HCT116 (cell line): ENCODE measurements at regions not wholly inside any gene's neighbourhood (a gene's known extent, or its start where the extent isn't known, plus 50 kb on each side); places are given as distances from the start of the nearest gene placed in this dataset.
A peak's percentile ranks its signal among the peaks of the same experiment; 100 is the strongest.
"Not testable (repeated sequence)": the region's sequence is repeated elsewhere in the genome, so short reads cannot be mapped to it uniquely, and the experiment has no call there.

Experiments used
- CEBPB ChIP-seq: IDR thresholded peaks from 2 replicates; pipeline ENCODE4 v1.6.1; 2012; ENCODE audit warnings: low read depth
- EZH2 ChIP-seq: fragments of 200-600 bp; sonication (generic); IDR thresholded peaks from 2 replicates; pipeline ENCODE4 v1.6.1; 2017; ENCODE audit warnings: antibody characterized with exemption, mixed run types
- EZH2phosphoT487 ChIP-seq: fragments of 200-600 bp; IDR thresholded peaks from 2 replicates; pipeline ENCODE4 v1.6.1; 2018; ENCODE audit warnings: antibody characterized with exemption, borderline replicate concordance
- JUND ChIP-seq: IDR thresholded peaks from 2 replicates; pipeline ENCODE4 v1.6.1; 2012
- POLR2A ChIP-seq: IDR thresholded peaks from 2 replicates; pipeline ENCODE4 v1.7.0; 2011; ENCODE audit warnings: borderline replicate concordance; ENCODE audit not compliant: insufficient read depth, insufficient read length; ENCODE audit errors: extremely low read depth
- RAD21 ChIP-seq: IDR thresholded peaks from 2 replicates; pipeline ENCODE4 v1.6.1; 2012; ENCODE audit warnings: low read depth, mild to moderate bottlenecking
- REST ChIP-seq: IDR thresholded peaks from 2 replicates; pipeline ENCODE4 v1.6.1; 2012; ENCODE audit warnings: low read depth
- SIN3A ChIP-seq: IDR thresholded peaks from 2 replicates; pipeline ENCODE4 v1.6.1; 2012; ENCODE audit warnings: low read depth
- TCF7L2 ChIP-seq: IDR thresholded peaks from 2 replicates; pipeline ENCODE4 v1.7.0; 2011; ENCODE audit warnings: borderline replicate concordance, inconsistent platforms; ENCODE audit not compliant: insufficient read depth, insufficient read length; ENCODE audit errors: extremely low read depth
- YY1 ChIP-seq: IDR thresholded peaks from 2 replicates; pipeline ENCODE4 v1.6.1; 2011; ENCODE audit warnings: low read length, low read depth, moderate library complexity, mild to moderate bottlenecking; ENCODE audit not compliant: insufficient replicate concordance; ENCODE audit errors: extremely low read depth
- TF ChIP-seq, protein P1 (sequence below), 3 experiments: fragments of 200-600 bp in 1 of 3; sonication (generic) in 1 of 3; IDR thresholded peaks in 2 of 3; conservative IDR thresholded peaks in 1 of 3; 2 replicates each; pipeline ENCODE4 v1.5.1; 2012 to 2017; ENCODE audit warnings: low read depth in 2 of 3, low read length in 2 of 3, antibody characterized with exemption in 1 of 3, borderline replicate concordance in 1 of 3, control low read depth in 1 of 3, mild to moderate bottlenecking in 1 of 3, mixed read lengths in 1 of 3, mixed run types in 1 of 3, moderate library complexity in 1 of 3; ENCODE audit not compliant: insufficient read depth in 1 of 3
- TF ChIP-seq, protein P2 (sequence below): IDR thresholded peaks from 2 replicates; pipeline ENCODE4 v1.6.1; 2012

- not testable (repeated sequence) for TF ChIP-seq POLR2A, SIN3A, RAD21, EZH2phosphoT487, TCF7L2, EZH2, REST
- TF ChIP-seq, protein P1, sequence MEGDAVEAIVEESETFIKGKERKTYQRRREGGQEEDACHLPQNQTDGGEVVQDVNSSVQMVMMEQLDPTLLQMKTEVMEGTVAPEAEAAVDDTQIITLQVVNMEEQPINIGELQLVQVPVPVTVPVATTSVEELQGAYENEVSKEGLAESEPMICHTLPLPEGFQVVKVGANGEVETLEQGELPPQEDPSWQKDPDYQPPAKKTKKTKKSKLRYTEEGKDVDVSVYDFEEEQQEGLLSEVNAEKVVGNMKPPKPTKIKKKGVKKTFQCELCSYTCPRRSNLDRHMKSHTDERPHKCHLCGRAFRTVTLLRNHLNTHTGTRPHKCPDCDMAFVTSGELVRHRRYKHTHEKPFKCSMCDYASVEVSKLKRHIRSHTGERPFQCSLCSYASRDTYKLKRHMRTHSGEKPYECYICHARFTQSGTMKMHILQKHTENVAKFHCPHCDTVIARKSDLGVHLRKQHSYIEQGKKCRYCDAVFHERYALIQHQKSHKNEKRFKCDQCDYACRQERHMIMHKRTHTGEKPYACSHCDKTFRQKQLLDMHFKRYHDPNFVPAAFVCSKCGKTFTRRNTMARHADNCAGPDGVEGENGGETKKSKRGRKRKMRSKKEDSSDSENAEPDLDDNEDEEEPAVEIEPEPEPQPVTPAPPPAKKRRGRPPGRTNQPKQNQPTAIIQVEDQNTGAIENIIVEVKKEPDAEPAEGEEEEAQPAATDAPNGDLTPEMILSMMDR (IDR thresholded peaks at IDR 0.05 in 2 of 3, conservative IDR thresholded peaks at IDR 0.05 in 1 of 3; ENCODE audit: borderline replicate concordance in 1 of 3, insufficient read depth in 1 of 3, low read depth in 2 of 3, low read length in 2 of 3) = not testable (repeated sequence)
- TF ChIP-seq YY1 = peak; percentile 44
- TF ChIP-seq CEBPB = peak; percentile 76
- TF ChIP-seq, protein P2, sequence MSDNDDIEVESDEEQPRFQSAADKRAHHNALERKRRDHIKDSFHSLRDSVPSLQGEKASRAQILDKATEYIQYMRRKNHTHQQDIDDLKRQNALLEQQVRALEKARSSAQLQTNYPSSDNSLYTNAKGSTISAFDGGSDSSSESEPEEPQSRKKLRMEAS = peak; percentile 72
- TF ChIP-seq JUND = peak; percentile 96
Measured at GRCh38 chr2:61598515-61599156, 60.5 kb upstream of the XPO1 start.
